ENCODE measurements at regions not wholly inside any gene's neighbourhood (a gene's known extent, or its start where the extent isn't known, plus 50 kb on each side); places are given as distances from the start of the nearest gene placed in this dataset.

- DNase-seq = no peak
These were observed 62.3 kb upstream of the TMEM132C start for GRCh38 chr12:128204711-128205110.

- no peak for DNase-seq
These were observed 61.8 kb upstream of the TMEM132C start for GRCh38 chr12:128205145-128205544.

- no peak for DNase-seq
These were observed 61.2 kb upstream of the TMEM132C start for GRCh38 chr12:128205758-128206157.
